NCI-H345 treated with DMSO at 0.1 percent for 48 hours (cell line): ENCODE measurements at regions not wholly inside any gene's neighbourhood (a gene's known extent, or its start where the extent isn't known, plus 50 kb on each side); places are given as distances from the start of the nearest gene placed in this dataset.

Experiments used
- DNase-seq: peaks from one replicate; lab custom pipeline; 2025; ENCODE audit not compliant: unreplicated experiment; lab: John Stamatoyannopoulos, UW

GRCh38 chr14:98864211-98864610 lies 407.8 kb downstream of the BCL11B start:
- DNase-seq, result no peak

GRCh38 chr14:98867146-98867545 lies 404.9 kb downstream of the BCL11B start:
- no peak for DNase-seq

- no peak for DNase-seq
Observed at GRCh38 chr14:98867726-98868125, 404.3 kb downstream of the BCL11B start.

GRCh38 chr14:98868866-98869265 lies 403.1 kb downstream of the BCL11B start:
- DNase-seq, result no peak

GRCh38 chr14:98871796-98872195 lies 400.2 kb downstream of the BCL11B start:
- no peak for DNase-seq

GRCh38 chr14:98877065-98877464 lies 394.9 kb downstream of the BCL11B start:
- no peak for DNase-seq

- DNase-seq, result no peak
Observed at GRCh38 chr14:98878282-98878681, 393.7 kb downstream of the BCL11B start.

- no peak for DNase-seq
Observed at GRCh38 chr14:98886982-98887381, 385.0 kb downstream of the BCL11B start.

- DNase-seq, result no peak
Observed at GRCh38 chr14:98888281-98888680, 383.7 kb downstream of the BCL11B start.

- DNase-seq, result no peak
Observed at GRCh38 chr14:98888927-98889835, 382.8 kb downstream of the BCL11B start.

- no peak for DNase-seq
Observed at GRCh38 chr14:98889836-98890185, 382.2 kb downstream of the BCL11B start.

GRCh38 chr14:98890556-98891340 lies 381.2 kb downstream of the BCL11B start:
- no peak for DNase-seq

GRCh38 chr14:98893675-98894074 lies 378.3 kb downstream of the BCL11B start:
- no peak for DNase-seq

GRCh38 chr14:98894600-98894999 lies 377.4 kb downstream of the BCL11B start:
- DNase-seq, result no peak

- DNase-seq, result no peak
Observed at GRCh38 chr14:98896449-98896848, 375.5 kb downstream of the BCL11B start.

- DNase-seq, result no peak
Observed at GRCh38 chr14:98897605-98898309, 374.2 kb downstream of the BCL11B start.

GRCh38 chr14:98899441-98899840 lies 372.6 kb downstream of the BCL11B start:
- no peak for DNase-seq

GRCh38 chr14:98900236-98900635 lies 371.8 kb downstream of the BCL11B start:
- DNase-seq, result no peak

GRCh38 chr14:98900798-98901197 lies 371.2 kb downstream of the BCL11B start:
- DNase-seq, result no peak

- DNase-seq, result no peak
Observed at GRCh38 chr14:98901511-98902205, 370.3 kb downstream of the BCL11B start.

- no peak for DNase-seq
Observed at GRCh38 chr14:98903371-98903770, 368.6 kb downstream of the BCL11B start.
